Heart left ventricle (tissue), 16 donors: ENCODE measurements at regions not wholly inside any gene's neighbourhood (a gene's known extent, or its start where the extent isn't known, plus 50 kb on each side); places are given as distances from the start of the nearest gene placed in this dataset.

Source experiments
- ATAC-seq, 4 donors: fragments of 200-7000 bp; cut with Tn5 transposase; one replicate each; pipeline ENCODE4 v1.9.1; 2020 to 2022; ENCODE audit warnings: moderate library complexity in 4 of 4, mild to moderate bottlenecking in 3 of 4, moderate number of reproducible peaks in 1 of 4
- DNase-seq, 5 donors: peaks; one replicate each; pipeline ENCODE4 v3.0.0-alpha.2; 2020
- H3K27ac ChIP-seq, 12 donors: fragments of 200-600 bp; sonication (generic) in 4 of 12; one replicate each; pipeline versions ENCODE4 v1.5.0 to v1.8.0; 2016 to 2022; ENCODE audit warnings: mild to moderate bottlenecking in 2 of 12
- H3K27me3 ChIP-seq, 9 donors: fragments of 200-600 bp; sonication (generic) in 2 of 9; one replicate each; pipeline versions ENCODE4 v1.5.1 to v1.8.0; 2016 to 2022; ENCODE audit warnings: mild to moderate bottlenecking in 3 of 9
- H3K36me3 ChIP-seq, 9 donors: fragments of 200-600 bp; sonication (generic) in 2 of 9; one replicate each; pipeline versions ENCODE4 v1.5.0 to v1.8.0; 2018 to 2022; ENCODE audit warnings: mild to moderate bottlenecking in 2 of 9
- H3K4me1 ChIP-seq, 12 donors: fragments of 200-600 bp; sonication (generic) in 4 of 12; one replicate each; pipeline versions ENCODE4 v1.5.0 to v1.8.0; 2016 to 2022; ENCODE audit warnings: mild to moderate bottlenecking in 3 of 12
- H3K4me3 ChIP-seq, 12 donors: fragments of 200-600 bp; sonication (generic) in 4 of 12; one replicate each; pipeline versions ENCODE4 v1.5.0 to v1.8.0; 2017 to 2022; ENCODE audit warnings: mild to moderate bottlenecking in 9 of 12, moderate library complexity in 4 of 12
- H3K9me3 ChIP-seq, 12 donors: fragments of 200-600 bp; sonication (generic) in 4 of 12; one replicate each; pipeline versions ENCODE4 v1.5.0 to v1.8.0; 2016 to 2022; ENCODE audit warnings: mild to moderate bottlenecking in 1 of 12
- POLR2A ChIP-seq, 2 donors: fragments of 450-650 bp; IDR thresholded peaks; one replicate each; pipeline ENCODE4 v1.6.1; 2017; ENCODE audit warnings: antibody characterized with exemption in 2 of 2, mild to moderate bottlenecking in 2 of 2, moderate library complexity in 2 of 2
- WGBS, 4 donors: extraction: QIAGEN DNeasy Blood & Tissue Kit in 2 of 4; methylation state at CpG; one replicate each; pipeline versions ENCODE4 v1.1.5 to v1.1.7; 2013 to 2018; 5-methylcytosine and 5-hydroxymethylcytosine counted together
- intact Hi-C, 10 donors: fragments of 100-400 bp; cut with DNase I; formaldehyde crosslinking; loops; one replicate each; pipeline versions ENCODE4 v1.11.1 to v1.14.2; 2022
- TF ChIP-seq, protein P1 (sequence below), 12 donors: fragments of 200-600 bp; sonication (generic) in 4 of 12; IDR thresholded peaks; one replicate each; pipeline versions ENCODE4 v1.5.0 to v1.8.0; 2018 to 2022; ENCODE audit warnings: antibody characterized with exemption in 12 of 12, mild to moderate bottlenecking in 5 of 12
- donor health status: ischemic (EF 13 %, LVEDD 7.1; RV severe dilation, severe dysfunction).
- donor health status: healthy with polysubstance abuse.
- donor health status: DM: no; HTN: yes; CAD: no.
- donor health status: DM: no; HTN: no; CAD: no.
- donor health status: ischemic (EF 25% LVEDD 6.9; RV normal size, moderate dysfunction).
- donor health status: ischemic (EF 25% LVEDD 5.7; RV mildly dilated, moderate dysfunction).
- donor health status: healthy.
- donor health status: DM: yes; HTN: yes; CAD: no.
- donor health status: ischemic (EF 35%, LVEDD 5.7; RV mildly dilated, moderate dysfunction).
- donor health status: nonischemic (EF 11% LVEDD 7.7; RV severe dilation, severe dysfunction).
- donor health status: DM: yes; HTN: yes; CAD: no.
- donor health status: PGD.
- donor health status: ischemic (EF 29% LVEDD 5.4; RV normal size, mild dysfunction).
- donor health status: nonischemic (EF 23%, LVEDD 6.1; RV moderate dilation, normal function).

DNA sequence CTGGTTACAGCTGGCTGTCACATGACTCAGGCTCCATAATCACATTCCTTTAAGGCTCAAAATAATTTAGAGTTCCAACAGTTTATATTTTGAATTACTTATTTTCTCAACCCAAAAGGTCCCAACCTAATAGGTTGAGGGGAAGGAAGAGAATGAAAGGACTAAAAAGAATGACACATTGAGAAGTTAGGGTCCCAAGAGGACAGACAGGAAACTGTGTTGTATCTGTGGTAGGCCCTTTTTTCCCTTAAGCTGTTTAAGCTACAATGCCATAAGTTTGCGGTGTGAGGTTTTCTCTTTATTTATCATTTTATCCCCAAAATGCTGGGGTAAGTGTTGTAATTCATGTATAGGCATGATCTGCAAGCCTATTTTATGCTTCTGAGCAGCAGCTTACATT lies 290.2 kb downstream of the ZNF674 start:
- 50 to 77% (median 59%) methylated on average over 1 of the region's 1 CpG for whole genome bisulfite sequencing, 4 donors
- Histone ChIP-seq H3K27ac (no peak overlapping the region), H3K27me3 (peaks cover 0 to 13% (median 0%) of the 10 kb centered on the region in 9 donors), H3K4me1 (no peaks in the 10 kb centered on the region), H3K36me3 (no peaks in the 10 kb centered on the region), H3K9me3 (no peaks in the 10 kb centered on the region), H3K4me3 (no peak overlapping the region)
- intact Hi-C loops = no loop called here
- TF ChIP-seq, protein P1, sequence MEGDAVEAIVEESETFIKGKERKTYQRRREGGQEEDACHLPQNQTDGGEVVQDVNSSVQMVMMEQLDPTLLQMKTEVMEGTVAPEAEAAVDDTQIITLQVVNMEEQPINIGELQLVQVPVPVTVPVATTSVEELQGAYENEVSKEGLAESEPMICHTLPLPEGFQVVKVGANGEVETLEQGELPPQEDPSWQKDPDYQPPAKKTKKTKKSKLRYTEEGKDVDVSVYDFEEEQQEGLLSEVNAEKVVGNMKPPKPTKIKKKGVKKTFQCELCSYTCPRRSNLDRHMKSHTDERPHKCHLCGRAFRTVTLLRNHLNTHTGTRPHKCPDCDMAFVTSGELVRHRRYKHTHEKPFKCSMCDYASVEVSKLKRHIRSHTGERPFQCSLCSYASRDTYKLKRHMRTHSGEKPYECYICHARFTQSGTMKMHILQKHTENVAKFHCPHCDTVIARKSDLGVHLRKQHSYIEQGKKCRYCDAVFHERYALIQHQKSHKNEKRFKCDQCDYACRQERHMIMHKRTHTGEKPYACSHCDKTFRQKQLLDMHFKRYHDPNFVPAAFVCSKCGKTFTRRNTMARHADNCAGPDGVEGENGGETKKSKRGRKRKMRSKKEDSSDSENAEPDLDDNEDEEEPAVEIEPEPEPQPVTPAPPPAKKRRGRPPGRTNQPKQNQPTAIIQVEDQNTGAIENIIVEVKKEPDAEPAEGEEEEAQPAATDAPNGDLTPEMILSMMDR (IDR thresholded peaks at IDR 0.05) = no peak
- TF ChIP-seq POLR2A (IDR thresholded peaks at IDR 0.05) = no peak
- DNase-seq (no peak), ATAC-seq (no peak)

DNA sequence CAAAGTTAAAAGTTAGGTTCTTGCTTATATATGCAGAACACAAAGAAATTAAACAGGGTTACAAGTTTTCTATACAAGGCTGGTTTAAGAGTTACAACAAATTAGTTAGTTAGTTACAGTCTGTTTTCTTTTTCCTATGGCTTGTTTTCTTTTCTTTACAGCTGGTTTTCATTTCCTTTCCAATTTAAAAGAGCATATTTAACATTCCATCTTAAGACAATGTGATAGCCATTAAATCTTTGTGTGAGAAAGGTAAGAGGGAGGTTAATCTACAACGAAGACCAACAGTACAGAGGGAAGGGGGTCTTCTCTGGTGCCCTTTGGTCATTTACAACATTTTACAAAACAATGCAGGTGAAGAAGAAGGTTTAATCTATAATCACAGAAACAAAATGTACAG lies 290.6 kb downstream of the ZNF674 start:
- 13 to 28% (median 22%) methylated on average over 1 of the region's 1 CpG for WGBS, 4 donors
- peaks cover 0 to 13% (median 0%) of the 10 kb centered on the region in 9 donors for H3K27me3 ChIP-seq
- H3K36me3 ChIP-seq = no peaks in the 10 kb centered on the region
- ATAC-seq (no peak), DNase-seq (no peak)
- intact Hi-C loops = no loop called here
- TF ChIP-seq, protein P1 (IDR thresholded peaks at IDR 0.05) = no peak
- no peak for TF ChIP-seq POLR2A (IDR thresholded peaks at IDR 0.05)
- no peaks in the 10 kb centered on the region for H3K4me1 ChIP-seq
- H3K4me3 ChIP-seq = no peak overlapping the region
- no peak overlapping the region for H3K27ac ChIP-seq
- H3K9me3 ChIP-seq = no peaks in the 10 kb centered on the region

DNA sequence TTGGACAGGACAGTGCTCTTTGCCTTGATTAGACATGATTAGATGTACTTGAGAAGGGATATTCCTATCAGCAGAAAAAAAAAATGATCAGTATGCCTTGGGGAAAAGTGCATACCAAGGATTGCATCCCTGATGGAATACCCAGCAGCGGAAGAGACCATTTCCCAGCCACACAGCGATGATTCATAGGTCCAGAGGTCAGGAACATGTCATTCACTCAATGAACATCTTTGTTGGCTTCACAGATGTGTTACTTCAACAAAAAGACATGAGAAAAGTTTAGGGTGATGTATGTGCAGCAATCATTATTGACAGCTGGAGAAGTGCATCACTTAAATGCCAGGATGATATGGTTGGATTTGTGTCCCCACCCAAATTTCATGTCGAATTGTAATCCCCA lies 293.5 kb downstream of the ZNF674 start:
- Histone ChIP-seq H3K4me1 (no peaks in the 10 kb centered on the region), H3K9me3 (no peaks in the 10 kb centered on the region), H3K4me3 (no peak overlapping the region), H3K27ac (no peak overlapping the region), H3K27me3 (peaks cover 0 to 13% (median 0%) of the 10 kb centered on the region in 9 donors), H3K36me3 (no peaks in the 10 kb centered on the region)
- TF ChIP-seq POLR2A (IDR thresholded peaks at IDR 0.05) = no peak
- TF ChIP-seq, protein P1 (IDR thresholded peaks at IDR 0.05) = no peak
- 31 to 75% (median 66%) methylated on average over 3 of the region's 3 CpGs for WGBS, 4 donors
- no peak for DNase-seq
- no peak for ATAC-seq
- intact Hi-C loops = no loop called here

DNA sequence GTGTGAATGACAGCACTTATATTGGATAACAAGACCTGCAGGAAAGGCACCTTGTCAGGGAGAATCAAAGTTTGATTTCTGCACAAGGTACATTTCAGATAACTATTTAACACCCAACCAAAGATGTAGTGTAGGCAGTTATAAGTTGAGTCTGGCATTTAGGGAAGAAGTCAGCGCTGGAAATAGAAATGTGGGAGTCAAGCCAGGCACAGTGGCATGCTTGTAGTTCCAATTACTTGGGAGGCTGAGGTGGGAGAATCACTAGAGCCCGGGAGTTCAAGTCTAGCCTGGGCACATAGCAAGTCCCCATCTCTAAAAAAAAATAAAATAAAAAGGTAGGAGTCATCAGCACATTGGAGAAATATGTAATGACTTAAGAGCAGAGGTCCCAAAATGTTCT lies 295.1 kb downstream of the ZNF674 start:
- Histone ChIP-seq H3K27ac (no peak overlapping the region), H3K36me3 (no peaks in the 10 kb centered on the region), H3K9me3 (no peaks in the 10 kb centered on the region), H3K27me3 (peaks cover 0 to 6% (median 0%) of the 10 kb centered on the region in 9 donors), H3K4me3 (no peak overlapping the region), H3K4me1 (no peaks in the 10 kb centered on the region)
- intact Hi-C loops = no loop called here
- no peak for TF ChIP-seq POLR2A (IDR thresholded peaks at IDR 0.05)
- TF ChIP-seq, protein P1 (IDR thresholded peaks at IDR 0.05) = no peak
- DNase-seq (no peak), ATAC-seq (no peak)
- 46 to 60% (median 54%) methylated on average over 2 of the region's 2 CpGs for WGBS, 4 donors
